Gastroesophageal sphincter (tissue), 3 donors: ENCODE measurements at regions not wholly inside any gene's neighbourhood (a gene's known extent, or its start where the extent isn't known, plus 50 kb on each side); places are given as distances from the start of the nearest gene placed in this dataset.

ENCODE experiments used
- EP300 ChIP-seq: sonication (generic); formaldehyde crosslinking; IDR thresholded peaks from one replicate; pipeline ENCODE4 v1.6.1; 2017; ENCODE audit warnings: antibody characterized with exemption, mild to moderate bottlenecking
- POLR2A ChIP-seq, 2 donors: fragments of 450-650 bp; IDR thresholded peaks; one replicate each; pipeline ENCODE4 v1.6.1; 2017; ENCODE audit warnings: antibody characterized with exemption in 2 of 2, mild to moderate bottlenecking in 2 of 2, moderate library complexity in 1 of 2
- POLR2AphosphoS5 ChIP-seq: sonication (generic); formaldehyde crosslinking; IDR thresholded peaks from one replicate; pipeline ENCODE4 v1.6.1; 2017; ENCODE audit warnings: antibody characterized with exemption
- TF ChIP-seq, protein P1 (sequence below), 4 experiments: fragments of 200-600 bp in 2 of 4; fragments of 450-650 bp in 2 of 4; sonication (generic) in 1 of 4; IDR thresholded peaks; one replicate each; pipeline ENCODE4 v1.5.1; 2017 to 2019; ENCODE audit warnings: antibody characterized with exemption in 4 of 4, mild to moderate bottlenecking in 2 of 4, moderate library complexity in 2 of 4

DNA sequence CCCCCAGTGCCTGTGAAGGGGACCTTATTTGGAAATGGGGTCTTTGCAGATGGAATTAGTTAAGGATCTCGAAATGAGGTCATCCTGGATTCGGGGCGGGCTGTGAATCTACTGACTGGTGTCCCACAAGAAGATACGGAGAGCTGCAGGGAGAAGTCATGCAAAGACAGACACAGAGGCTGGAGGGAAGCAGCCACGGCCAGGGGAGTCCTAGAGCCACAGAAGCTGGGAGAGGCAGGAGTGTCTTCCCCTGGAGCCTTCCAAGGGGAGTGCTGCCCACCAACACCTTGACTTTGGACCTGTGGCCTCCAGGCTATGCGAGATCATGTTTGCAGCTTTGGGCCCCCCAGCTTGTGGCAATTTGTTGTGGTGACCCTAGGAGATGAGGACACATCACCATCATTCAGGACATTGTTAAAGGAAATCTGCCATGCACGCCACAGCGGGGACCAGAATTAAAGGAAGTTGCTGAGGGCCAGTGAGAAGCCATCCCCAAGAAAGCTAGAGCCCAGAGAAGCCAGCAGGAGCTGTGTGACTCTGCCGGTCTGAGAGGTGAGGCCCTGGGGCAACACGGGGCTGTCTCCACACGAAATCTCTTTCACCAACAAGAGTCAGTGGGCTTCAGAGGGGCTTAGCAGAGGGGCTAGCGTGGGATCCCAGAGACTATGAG, 434.7 kb downstream of the BRD1 start:
- TF ChIP-seq POLR2A (IDR thresholded peaks at IDR 0.05) (no peak), POLR2AphosphoS5 (no peak), EP300 (no peak)
- TF ChIP-seq, protein P1, sequence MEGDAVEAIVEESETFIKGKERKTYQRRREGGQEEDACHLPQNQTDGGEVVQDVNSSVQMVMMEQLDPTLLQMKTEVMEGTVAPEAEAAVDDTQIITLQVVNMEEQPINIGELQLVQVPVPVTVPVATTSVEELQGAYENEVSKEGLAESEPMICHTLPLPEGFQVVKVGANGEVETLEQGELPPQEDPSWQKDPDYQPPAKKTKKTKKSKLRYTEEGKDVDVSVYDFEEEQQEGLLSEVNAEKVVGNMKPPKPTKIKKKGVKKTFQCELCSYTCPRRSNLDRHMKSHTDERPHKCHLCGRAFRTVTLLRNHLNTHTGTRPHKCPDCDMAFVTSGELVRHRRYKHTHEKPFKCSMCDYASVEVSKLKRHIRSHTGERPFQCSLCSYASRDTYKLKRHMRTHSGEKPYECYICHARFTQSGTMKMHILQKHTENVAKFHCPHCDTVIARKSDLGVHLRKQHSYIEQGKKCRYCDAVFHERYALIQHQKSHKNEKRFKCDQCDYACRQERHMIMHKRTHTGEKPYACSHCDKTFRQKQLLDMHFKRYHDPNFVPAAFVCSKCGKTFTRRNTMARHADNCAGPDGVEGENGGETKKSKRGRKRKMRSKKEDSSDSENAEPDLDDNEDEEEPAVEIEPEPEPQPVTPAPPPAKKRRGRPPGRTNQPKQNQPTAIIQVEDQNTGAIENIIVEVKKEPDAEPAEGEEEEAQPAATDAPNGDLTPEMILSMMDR (IDR thresholded peaks at IDR 0.05): no peak
